Neuronal stem cell (in vitro differentiated cells): ENCODE measurements at regions not wholly inside any gene's neighbourhood (a gene's known extent, or its start where the extent isn't known, plus 50 kb on each side); places are given as distances from the start of the nearest gene placed in this dataset.
"Not testable (repeated sequence)": the region's sequence is repeated elsewhere in the genome, so short reads cannot be mapped to it uniquely, and the experiment has no call there.

Source experiments
- DNase-seq: peaks from one replicate; pipeline ENCODE4 v3.0.0-alpha.2; 2013; ENCODE audit warnings: low spot score
- H2AFZ ChIP-seq: one replicate; pipeline ENCODE4 v1.6.1; 2013; ENCODE audit warnings: mild to moderate bottlenecking, low read length, inconsistent platforms
- H2AK5ac ChIP-seq: 2 replicates; pipeline ENCODE4 v1.6.1; 2013; ENCODE audit warnings: low read depth, mild to moderate bottlenecking, inconsistent platforms, low read length, moderate library complexity, mixed read lengths
- H2BK120ac ChIP-seq: 2 replicates; pipeline ENCODE4 v1.6.1; 2013; ENCODE audit warnings: low read depth, mild to moderate bottlenecking, inconsistent platforms, low read length, moderate library complexity, mixed read lengths
- H2BK12ac ChIP-seq: one replicate; pipeline ENCODE4 v1.6.1; 2013; ENCODE audit warnings: low read length, inconsistent platforms
- H2BK15ac ChIP-seq: 2 replicates; pipeline ENCODE4 v1.6.1; 2013; ENCODE audit warnings: mild to moderate bottlenecking, low read length, inconsistent platforms, mixed read lengths
- H2BK5ac ChIP-seq: one replicate; pipeline ENCODE4 v1.6.1; 2013; ENCODE audit warnings: inconsistent platforms, mild to moderate bottlenecking, low read length, moderate library complexity
- H3K14ac ChIP-seq: one replicate; pipeline ENCODE4 v1.6.1; 2013; ENCODE audit warnings: low read length, inconsistent platforms
- H3K18ac ChIP-seq: 2 replicates; pipeline ENCODE4 v1.6.1; 2013; ENCODE audit warnings: low read length, inconsistent platforms
- H3K23ac ChIP-seq: 2 replicates; pipeline ENCODE4 v1.6.1; 2013; ENCODE audit warnings: low read depth, mild to moderate bottlenecking, mixed read lengths, low read length, inconsistent platforms; ENCODE audit not compliant: poor library complexity
- H3K27ac ChIP-seq: replicated peaks from 3 replicates; pipeline ENCODE4 v1.5.1; 2013; ENCODE audit warnings: low read length, inconsistent platforms
- H3K27me3 ChIP-seq, 3 experiments: 2 replicates each; pipeline ENCODE4 v1.6.1; 2013; ENCODE audit warnings: low read length in 3 of 3, mild to moderate bottlenecking in 2 of 3, inconsistent platforms in 1 of 3, low read depth in 1 of 3, mixed read lengths in 1 of 3, moderate library complexity in 1 of 3; ENCODE audit not compliant: control insufficient read depth in 3 of 3, insufficient read depth in 3 of 3
- H3K36me3 ChIP-seq, 2 donors: replicated peaks in 1 of 2; 2 replicates each; pipeline ENCODE4 v1.6.1; 2013; ENCODE audit warnings: low read length in 2 of 2; ENCODE audit not compliant: control insufficient read depth in 2 of 2, insufficient read depth in 2 of 2
- H3K4ac ChIP-seq: 2 replicates; pipeline ENCODE4 v1.6.1; 2013; ENCODE audit warnings: inconsistent platforms, mild to moderate bottlenecking, low read length, moderate library complexity
- H3K4me1 ChIP-seq, 2 donors: 1 replicate in 1 of 2; 2 replicates in 1 of 2; pipeline ENCODE4 v1.6.1; 2013; ENCODE audit warnings: low read length in 2 of 2, low read depth in 1 of 2; ENCODE audit not compliant: control insufficient read depth in 2 of 2, insufficient read depth in 1 of 2
- H3K4me2 ChIP-seq: one replicate; pipeline ENCODE4 v1.6.1; 2013; ENCODE audit warnings: mild to moderate bottlenecking, low read length, inconsistent platforms; ENCODE audit not compliant: insufficient read depth, poor library complexity, severe bottlenecking
- H3K4me3 ChIP-seq, 2 donors: 2 replicates each; pipeline ENCODE4 v1.5.1; 2013; ENCODE audit warnings: low read length in 2 of 2, mild to moderate bottlenecking in 2 of 2, inconsistent platforms in 1 of 2, moderate library complexity in 1 of 2
- H3K79me1 ChIP-seq: one replicate; pipeline ENCODE4 v1.6.1; 2013; ENCODE audit warnings: low read depth, mild to moderate bottlenecking, inconsistent platforms, low read length, moderate library complexity
- H3K9ac ChIP-seq: one replicate; pipeline ENCODE4 v1.6.1; 2013; ENCODE audit warnings: mild to moderate bottlenecking, low read depth, low read length, inconsistent platforms; ENCODE audit not compliant: poor library complexity
- H3K9me3 ChIP-seq, 2 donors: replicated peaks in 1 of 2; 2 replicates each; pipeline versions ENCODE3 to v1.6.1; 2013; ENCODE audit warnings: low read length in 2 of 2, mild to moderate bottlenecking in 2 of 2, inconsistent platforms in 1 of 2, low read depth in 1 of 2, mixed read lengths in 1 of 2, moderate library complexity in 1 of 2; ENCODE audit not compliant: control insufficient read depth in 2 of 2, insufficient read depth in 1 of 2
- H4K8ac ChIP-seq: one replicate; pipeline ENCODE4 v1.6.1; 2013; ENCODE audit warnings: low read depth, mild to moderate bottlenecking, inconsistent platforms, low read length, moderate library complexity
- H4K91ac ChIP-seq: one replicate; pipeline ENCODE4 v1.6.1; 2013; ENCODE audit warnings: low read length, low read depth, mild to moderate bottlenecking, inconsistent platforms; ENCODE audit not compliant: poor library complexity
- WGBS, 2 donors: extraction: QIAGEN DNeasy Blood & Tissue Kit; methylation state at CpG; one replicate each; pipeline ENCODE4 v1.1.7; 2013; ENCODE audit warnings: missing lambda C conversion rate in 2 of 2, mixed read lengths in 1 of 2; ENCODE audit not compliant: insufficient read length in 2 of 2, insufficient replicate concordance in 1 of 2; ENCODE audit errors: extremely low coverage in 2 of 2; 5-methylcytosine and 5-hydroxymethylcytosine counted together

DNA sequence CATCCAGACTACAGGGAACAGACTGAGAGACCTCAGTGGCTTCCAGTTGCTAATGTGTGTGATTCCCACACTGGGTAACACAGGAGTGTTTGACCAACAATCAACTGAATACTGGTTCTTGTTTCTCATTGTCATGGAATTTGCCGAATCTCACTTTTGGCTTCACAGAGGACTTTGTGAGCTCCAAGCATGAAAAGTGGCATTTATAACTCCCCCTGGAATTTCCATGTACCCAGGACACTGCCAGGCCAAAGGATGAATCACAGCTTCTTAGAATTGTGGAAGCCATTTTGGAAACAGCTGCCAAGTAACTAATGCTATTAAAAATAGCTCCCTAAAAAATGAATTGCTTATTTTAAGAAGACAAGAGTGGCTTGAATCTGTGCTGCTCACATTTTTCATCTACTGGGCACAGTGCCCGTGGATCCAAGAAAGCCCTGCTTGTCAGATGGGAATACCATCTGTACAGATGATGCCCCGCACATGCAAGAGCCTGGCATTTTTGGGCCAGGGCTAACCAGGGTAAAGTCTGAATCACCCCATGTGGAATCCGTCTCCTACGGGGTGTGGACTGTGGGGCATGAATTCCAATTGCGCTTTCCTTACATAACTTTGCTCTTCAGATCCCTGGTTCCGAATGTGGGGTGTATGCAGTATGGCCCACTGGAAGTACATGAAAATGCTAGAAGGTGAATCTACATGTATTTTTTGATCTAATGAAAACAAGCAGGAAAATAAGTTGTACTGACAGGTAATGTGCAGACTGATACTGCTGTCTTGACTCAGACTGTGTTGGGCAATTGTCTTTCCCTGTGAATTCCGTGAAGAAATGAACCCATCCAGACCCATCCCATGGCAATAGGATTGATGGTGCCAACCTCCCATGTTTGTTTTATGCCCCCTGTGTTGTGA lies 487.3 kb downstream of the SIPA1L2 start:
- Histone ChIP-seq H3K4ac (no peak overlapping the region), H2BK5ac (no peak overlapping the region), H4K8ac (no peak overlapping the region), H3K4me2 (no peak overlapping the region), H3K79me1 (no peaks in the 10 kb centered on the region), H3K23ac (no peak overlapping the region), H3K18ac (no peak overlapping the region), H3K14ac (no peak overlapping the region), H2BK15ac (no peak overlapping the region), H3K36me3 (peaks cover 0 to 2% of the 10 kb centered on the region in 2 donors), H2BK12ac (no peak overlapping the region), H3K4me3 (no peak overlapping the region), H3K9me3 (peaks cover 3 to 13% of the 10 kb centered on the region in 2 donors), H3K4me1 (peaks cover 0 to 5% of the 10 kb centered on the region in 2 donors), H3K27me3 (no peaks in the 10 kb centered on the region), H4K91ac (no peak overlapping the region), H3K27ac (no peak overlapping the region), H2BK120ac (no peak overlapping the region), H3K9ac (no peak overlapping the region), H2AFZ (peak overlapping the region; percentile 87), H2AK5ac (no peak overlapping the region)
- DNase-seq, result no peak
- WGBS, 2 donors, result no CpG with 5 or more reads among the region's 8 CpGs

DNA sequence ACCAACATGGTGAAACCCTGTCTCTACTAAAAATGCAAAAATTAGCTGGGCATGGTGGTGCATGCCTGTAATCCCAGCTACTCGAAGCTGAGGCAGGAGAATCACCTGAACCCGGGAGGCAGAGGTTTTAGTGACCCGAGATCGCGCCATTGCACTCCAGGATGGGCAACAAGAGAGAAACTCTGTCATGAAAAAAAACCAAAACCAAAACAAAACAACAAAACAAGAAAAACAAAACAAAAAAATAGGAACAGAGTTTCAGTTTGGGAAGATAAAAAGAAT lies 488.8 kb downstream of the SIPA1L2 start:
- not testable (repeated sequence) for H3K14ac ChIP-seq, H3K23ac ChIP-seq, DNase-seq, H3K9ac ChIP-seq, H3K4me3 ChIP-seq, H3K27me3 ChIP-seq, H3K18ac ChIP-seq, H3K4ac ChIP-seq, H3K79me1 ChIP-seq, H4K8ac ChIP-seq, H3K4me2 ChIP-seq, H2BK12ac ChIP-seq, H2AFZ ChIP-seq, H2BK120ac ChIP-seq, H2BK5ac ChIP-seq, H3K27ac ChIP-seq, H3K36me3 ChIP-seq, H2BK15ac ChIP-seq, H4K91ac ChIP-seq, H3K4me1 ChIP-seq, H2AK5ac ChIP-seq
- peaks cover 3 to 17% of the 10 kb centered on the region in 2 donors for H3K9me3 ChIP-seq
- no CpG with 5 or more reads among the region's 5 CpGs for WGBS, 2 donors

DNA sequence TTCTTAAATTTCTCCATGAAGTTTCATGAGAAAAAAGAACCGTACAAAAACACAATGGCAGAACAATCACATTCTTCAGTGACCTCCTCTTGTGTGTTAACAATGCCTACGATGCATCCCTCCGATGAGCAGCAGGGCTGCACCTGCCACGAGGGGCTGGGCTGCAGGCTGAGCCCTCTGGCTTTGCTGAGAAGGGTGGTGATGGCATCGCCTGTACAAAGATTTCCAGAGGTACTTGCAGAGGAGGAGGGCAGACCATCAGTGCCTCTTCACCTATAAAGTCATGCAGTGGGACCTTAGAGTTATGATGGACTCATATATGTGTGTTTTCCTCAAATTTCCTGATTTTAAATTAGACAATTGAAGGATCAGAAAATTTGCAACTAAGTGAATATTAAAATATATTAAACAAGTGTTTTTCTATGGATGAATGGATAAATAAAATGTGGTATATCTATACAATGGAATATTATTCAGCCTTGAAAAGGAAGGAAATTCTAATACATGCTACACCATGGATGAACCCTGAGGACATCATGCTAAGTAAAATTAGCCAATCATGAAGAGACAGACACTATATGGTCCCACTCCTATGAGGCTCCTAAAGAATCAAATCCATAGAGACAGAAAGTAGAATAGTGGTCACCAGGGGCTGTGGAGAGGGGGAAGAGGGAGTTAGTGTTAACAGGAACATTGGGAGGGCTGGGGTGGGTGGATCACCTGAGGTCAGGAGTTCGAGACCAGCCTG lies 489.3 kb downstream of the SIPA1L2 start:
- Histone ChIP-seq H3K23ac (no peak overlapping the region), H3K4ac (no peak overlapping the region), H4K91ac (no peak overlapping the region), H3K79me1 (no peaks in the 10 kb centered on the region), H2BK120ac (no peak overlapping the region), H2BK15ac (no peak overlapping the region), H2AK5ac (no peak overlapping the region), H3K4me3 (no peak overlapping the region), H2AFZ (no peak overlapping the region), H2BK5ac (no peak overlapping the region), H3K27ac (no peak overlapping the region), H3K9me3 (peaks cover 3 to 17% of the 10 kb centered on the region in 2 donors), H3K36me3 (peaks cover 0 to 2% of the 10 kb centered on the region in 2 donors), H3K14ac (no peak overlapping the region), H3K9ac (no peak overlapping the region), H3K18ac (no peak overlapping the region), H3K27me3 (no peaks in the 10 kb centered on the region), H4K8ac (no peak overlapping the region), H3K4me1 (peaks cover 0 to 5% of the 10 kb centered on the region in 2 donors), H3K4me2 (no peak overlapping the region), H2BK12ac (no peak overlapping the region)
- WGBS, 2 donors, result no CpG with 5 or more reads among the region's 6 CpGs
- DNase-seq, result no peak

GRCh38 chr1:232139444-232139843 lies 490.5 kb downstream of the SIPA1L2 start:
- no peak overlapping the region for H3K9ac ChIP-seq
- no peak overlapping the region for H3K23ac ChIP-seq
- no peak overlapping the region for H2BK15ac ChIP-seq
- H3K27me3 ChIP-seq, result no peaks in the 10 kb centered on the region
- H3K79me1 ChIP-seq, result no peaks in the 10 kb centered on the region
- WGBS, 2 donors, result no CpG with 5 or more reads among the region's 6 CpGs
- no peak overlapping the region for H3K4me2 ChIP-seq
- no peak overlapping the region for H3K4ac ChIP-seq
- no peak overlapping the region for H3K4me3 ChIP-seq
- no peak overlapping the region for H4K91ac ChIP-seq
- no peak overlapping the region for H3K14ac ChIP-seq
- H2BK5ac ChIP-seq, result no peak overlapping the region
- H3K36me3 ChIP-seq, result peaks cover 0 to 2% of the 10 kb centered on the region in 2 donors
- peaks cover 3 to 17% of the 10 kb centered on the region in 2 donors for H3K9me3 ChIP-seq
- H4K8ac ChIP-seq, result no peak overlapping the region
- H2BK12ac ChIP-seq, result no peak overlapping the region
- no peak overlapping the region for H3K27ac ChIP-seq
- no peak overlapping the region for H3K18ac ChIP-seq
- no peak overlapping the region for H2BK120ac ChIP-seq
- H3K4me1 ChIP-seq, result peaks cover 2 to 5% of the 10 kb centered on the region in 2 donors
- H2AFZ ChIP-seq, result no peak overlapping the region
- no peak for DNase-seq
- no peak overlapping the region for H2AK5ac ChIP-seq
